GM12892 (cell line): ENCODE measurements at regions not wholly inside any gene's neighbourhood (a gene's known extent, or its start where the extent isn't known, plus 50 kb on each side); places are given as distances from the start of the nearest gene placed in this dataset.

Source experiments
- DNase-seq: peaks from one replicate; pipeline ENCODE4 v3.0.0; 2011; ENCODE audit not compliant: insufficient read length
- FAIRE-seq: peaks from 2 replicates; lab custom pipeline; 2011; peaks lifted over from hg19 to GRCh38; lab: Jason Lieb, UNC
- POLR2A ChIP-seq: IDR thresholded peaks from 2 replicates; pipeline ENCODE4 v1.6.1; 2011; ENCODE audit warnings: low read depth, low read length, control low read depth
- POLR2AphosphoS5 ChIP-seq: IDR thresholded peaks from 2 replicates; pipeline ENCODE4 v1.6.1; 2011; ENCODE audit warnings: low read depth, low read length, control low read depth
- TAF1 ChIP-seq: IDR thresholded peaks from 2 replicates; pipeline ENCODE4 v1.6.1; 2011; ENCODE audit warnings: low read depth, mild to moderate bottlenecking, control low read depth, low read length, borderline replicate concordance

DNA sequence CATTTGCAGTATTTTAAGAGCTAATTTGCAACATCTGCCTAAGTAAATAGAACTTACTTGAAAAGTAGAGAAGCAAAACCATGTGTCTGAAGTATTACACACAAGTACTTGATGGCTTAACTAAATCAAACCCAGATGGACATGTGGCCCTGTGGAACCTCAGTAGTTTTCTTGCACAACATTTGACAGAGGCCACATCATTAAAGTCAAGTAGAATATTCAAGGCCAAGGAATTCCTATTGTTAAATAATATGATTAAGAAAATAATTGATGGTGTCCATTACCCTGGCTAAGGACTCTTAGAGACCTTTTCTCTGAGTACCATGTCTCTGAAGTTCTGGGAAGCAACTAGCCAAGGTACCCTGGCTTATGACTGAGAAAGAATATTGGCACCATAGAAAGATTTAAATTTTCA, 135.4 kb upstream of the OTUD4 start:
- no peak for DNase-seq
- TF ChIP-seq POLR2A (no peak), TAF1 (no peak), POLR2AphosphoS5 (no peak)

DNA sequence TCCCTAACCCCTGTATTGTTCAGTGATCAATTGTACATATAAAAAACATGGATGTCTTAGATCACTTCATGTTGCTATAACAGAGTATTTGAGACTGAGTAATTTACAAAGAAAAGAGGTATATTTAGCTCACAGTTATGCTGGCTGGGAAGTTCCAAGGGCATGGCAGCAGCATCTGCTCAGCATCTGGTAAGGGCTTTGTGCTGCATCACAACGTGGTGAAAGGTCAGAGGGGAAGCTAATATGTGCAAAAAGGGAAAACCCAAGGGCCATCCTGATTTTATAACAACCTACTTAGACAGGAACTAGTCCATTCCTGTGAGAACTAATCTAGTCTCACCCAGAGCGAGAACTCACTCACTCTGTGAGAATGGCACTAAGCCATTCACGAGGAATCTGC, 128.2 kb upstream of the OTUD4 start:
- no peak for TF ChIP-seq POLR2A
- TF ChIP-seq TAF1: no peak
- no peak for TF ChIP-seq POLR2AphosphoS5
- DNase-seq: no peak
- FAIRE-seq: peak; percentile 72

More for the DNA sequence above, 135.4 kb upstream of the OTUD4 start:
- FAIRE-seq: no peak

DNA sequence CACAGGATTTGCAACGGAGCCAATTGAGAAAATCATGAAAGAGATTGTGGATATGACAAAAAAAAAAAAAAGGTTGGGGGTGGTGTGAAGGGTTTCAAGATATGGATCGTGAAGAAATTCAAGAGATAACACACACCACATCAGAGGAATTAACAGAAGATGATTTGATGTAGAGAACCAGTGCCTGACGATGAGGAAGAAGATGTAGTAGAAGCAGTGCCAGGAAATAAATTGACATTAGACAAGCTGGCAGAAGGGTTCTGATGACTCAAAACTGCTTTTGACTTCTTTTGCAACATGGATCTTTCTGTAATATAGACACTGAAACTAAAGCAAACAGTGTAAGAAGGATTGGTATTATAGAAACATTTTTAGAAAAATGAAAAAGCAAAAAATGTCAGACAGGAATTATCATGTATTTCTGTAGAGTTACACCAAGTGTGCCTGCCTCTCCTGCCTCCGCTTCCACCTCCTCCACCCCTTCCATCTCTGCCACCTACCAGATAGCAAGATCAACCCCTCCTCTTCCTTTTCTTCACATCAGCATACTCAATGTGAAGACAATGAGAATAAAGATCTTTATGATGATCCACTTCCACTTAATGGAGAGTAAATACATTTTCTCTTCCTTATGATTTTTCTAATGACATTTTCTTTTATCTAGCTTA, 127.5 kb upstream of the OTUD4 start:
- DNase-seq (no peak), FAIRE-seq (peak; percentile 5)
- TF ChIP-seq POLR2A (no peak), POLR2AphosphoS5 (no peak), TAF1 (no peak)

DNA sequence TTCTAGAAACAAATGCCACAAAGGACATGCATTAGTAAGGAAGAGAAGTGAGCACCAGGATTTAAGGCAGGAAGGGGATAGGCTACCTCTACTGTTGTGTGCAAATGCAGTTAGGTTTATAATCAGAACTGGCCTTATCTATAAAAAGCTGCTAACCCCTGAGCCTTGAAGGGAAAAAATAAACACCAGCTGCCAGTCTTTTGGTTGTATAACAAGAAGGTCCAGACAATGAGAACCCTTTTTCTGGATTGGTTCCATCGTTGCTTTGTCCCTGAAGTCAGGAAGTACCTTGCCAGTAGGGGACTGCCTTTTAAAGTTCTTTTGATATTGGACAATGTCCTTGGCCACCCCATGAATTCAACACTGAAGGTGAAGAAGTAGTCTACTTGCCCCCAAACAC, 126.7 kb upstream of the OTUD4 start:
- FAIRE-seq (peak; percentile 36), DNase-seq (no peak)
- no peak for TF ChIP-seq POLR2AphosphoS5
- TF ChIP-seq TAF1: no peak
- TF ChIP-seq POLR2A: no peak

DNA sequence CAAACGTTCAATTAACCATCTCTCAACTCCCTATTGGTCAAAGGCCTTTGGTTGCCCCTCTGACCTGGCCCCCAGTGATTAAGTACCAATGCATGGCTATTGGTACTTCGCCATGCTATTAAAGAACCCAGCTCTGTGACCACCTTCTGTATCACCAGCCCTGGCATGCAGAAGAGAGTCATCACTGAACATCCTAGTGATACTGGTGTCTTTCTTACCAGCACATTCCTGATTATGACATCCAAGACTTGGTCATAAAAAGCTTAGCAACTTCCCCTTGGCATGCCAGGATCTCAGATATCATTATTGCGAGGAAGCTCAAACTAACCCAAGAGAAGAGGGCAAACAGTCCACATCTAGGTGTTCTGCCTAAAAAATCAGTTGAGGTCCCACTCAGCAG, 122.3 kb upstream of the OTUD4 start:
- DNase-seq (no peak), FAIRE-seq (no peak)
- TF ChIP-seq POLR2A: no peak
- TF ChIP-seq POLR2AphosphoS5: no peak
- no peak for TF ChIP-seq TAF1

DNA sequence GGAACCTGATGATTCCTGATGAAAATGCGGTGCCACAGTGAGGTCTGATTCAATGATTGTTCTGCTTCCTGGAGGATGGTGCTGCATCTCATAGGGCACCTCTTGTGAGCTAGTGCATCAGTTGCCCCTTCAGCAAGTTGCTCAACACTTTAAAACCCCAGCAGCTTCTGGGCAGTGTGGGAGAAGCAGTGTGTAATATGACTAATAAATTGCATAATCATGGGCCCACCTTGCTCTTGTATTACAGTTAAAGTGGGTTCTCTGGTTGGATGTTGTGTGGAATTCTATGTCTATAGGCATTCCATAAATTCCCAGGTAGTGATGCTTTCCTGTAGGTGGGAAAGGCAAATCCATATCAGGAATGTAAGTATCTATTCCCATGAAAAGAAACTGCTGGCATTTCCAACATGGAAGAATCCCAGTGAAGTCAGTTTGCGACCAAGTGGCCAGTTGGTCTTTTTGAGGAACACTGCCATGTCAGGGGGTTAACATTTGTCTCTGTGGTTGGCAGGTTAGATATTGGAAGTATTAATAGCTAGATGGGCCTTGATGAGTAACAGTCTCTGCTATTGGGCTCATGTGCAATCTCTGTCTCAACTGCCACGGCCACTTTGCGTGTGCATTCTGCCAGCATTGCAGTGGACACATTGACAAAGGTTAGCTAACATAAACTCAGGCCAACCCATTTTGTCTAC, 121.1 kb upstream of the OTUD4 start:
- no peak for DNase-seq
- TF ChIP-seq POLR2AphosphoS5 (no peak), TAF1 (no peak), POLR2A (no peak)
- no peak for FAIRE-seq

DNA sequence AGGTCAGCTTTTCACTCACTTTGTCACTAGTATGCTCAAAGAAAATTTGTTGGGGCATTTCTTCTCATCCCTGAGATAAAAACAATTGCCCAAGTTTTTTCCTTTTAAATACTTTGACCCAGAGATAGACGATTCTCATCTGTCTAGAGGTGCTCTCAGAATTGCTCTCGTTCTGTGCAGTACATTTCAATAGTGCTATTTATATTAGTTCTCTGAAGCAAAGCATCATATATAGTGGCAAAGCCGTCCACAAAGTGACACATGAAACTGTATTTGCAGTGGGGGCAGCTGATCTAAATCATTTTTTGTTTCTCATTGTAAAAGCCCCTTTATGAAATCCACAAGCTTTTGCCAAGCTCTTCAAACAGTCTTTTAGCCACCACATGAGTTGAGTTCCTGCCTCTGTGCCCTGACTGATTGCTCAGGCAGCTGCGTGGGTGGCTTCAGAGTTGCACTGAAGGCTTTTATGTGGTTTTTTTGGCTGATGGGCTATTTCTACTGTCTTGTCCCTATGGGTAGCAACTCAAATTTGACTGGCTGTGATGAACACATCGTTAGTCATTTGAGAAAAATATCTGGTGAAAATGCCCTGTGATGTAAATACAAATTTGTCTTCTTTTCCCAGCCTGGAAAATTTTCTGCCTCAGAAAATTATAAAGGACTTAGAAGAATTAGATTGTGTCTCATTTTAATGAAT, 119.1 kb upstream of the OTUD4 start:
- TF ChIP-seq TAF1: no peak
- no peak for TF ChIP-seq POLR2A
- no peak for TF ChIP-seq POLR2AphosphoS5
- FAIRE-seq (peak; percentile 93), DNase-seq (no peak)

DNA sequence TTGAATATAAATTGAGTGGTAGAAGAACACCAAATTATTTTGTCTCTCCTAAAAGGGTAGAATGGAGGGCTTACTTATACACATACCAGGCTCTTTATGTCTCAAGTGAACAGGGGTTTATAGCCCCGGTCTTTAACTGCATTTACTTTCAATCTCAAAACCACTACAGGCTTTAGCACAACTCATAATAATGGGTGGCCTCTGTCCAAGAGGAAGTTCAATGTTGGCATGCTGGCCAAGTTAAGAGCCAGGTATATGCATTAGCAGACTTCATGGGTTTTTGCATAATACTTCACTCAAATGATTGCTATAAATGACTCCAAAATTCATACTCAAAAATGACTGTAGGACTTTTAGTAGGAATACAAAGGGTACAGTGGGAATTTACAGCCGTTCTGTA, 118.5 kb upstream of the OTUD4 start:
- FAIRE-seq: no peak

DNA sequence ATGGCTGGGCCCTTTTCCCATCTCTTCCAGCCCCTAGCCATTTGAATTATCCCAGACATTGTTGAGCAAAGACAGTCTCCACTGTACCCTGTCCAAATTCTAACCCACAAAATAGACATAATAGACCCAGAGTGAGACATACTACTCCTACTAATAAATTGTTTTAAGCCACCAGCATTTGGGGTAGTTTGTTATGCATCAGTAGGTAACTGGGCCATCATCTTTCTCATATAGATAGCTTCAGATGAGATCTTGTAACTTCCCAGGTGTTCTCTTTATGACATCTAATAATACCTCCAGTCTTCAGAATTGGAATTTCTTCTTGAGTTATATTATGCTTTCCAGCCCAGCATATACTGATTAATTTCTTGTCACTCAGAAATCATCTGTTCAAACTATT, 117.2 kb upstream of the OTUD4 start:
- TF ChIP-seq POLR2A (no peak), POLR2AphosphoS5 (no peak), TAF1 (no peak)
- FAIRE-seq (no peak), DNase-seq (no peak)

More for the DNA sequence above, 118.5 kb upstream of the OTUD4 start:
- TF ChIP-seq POLR2AphosphoS5 (no peak), POLR2A (no peak), TAF1 (no peak)
- DNase-seq: no peak

DNA sequence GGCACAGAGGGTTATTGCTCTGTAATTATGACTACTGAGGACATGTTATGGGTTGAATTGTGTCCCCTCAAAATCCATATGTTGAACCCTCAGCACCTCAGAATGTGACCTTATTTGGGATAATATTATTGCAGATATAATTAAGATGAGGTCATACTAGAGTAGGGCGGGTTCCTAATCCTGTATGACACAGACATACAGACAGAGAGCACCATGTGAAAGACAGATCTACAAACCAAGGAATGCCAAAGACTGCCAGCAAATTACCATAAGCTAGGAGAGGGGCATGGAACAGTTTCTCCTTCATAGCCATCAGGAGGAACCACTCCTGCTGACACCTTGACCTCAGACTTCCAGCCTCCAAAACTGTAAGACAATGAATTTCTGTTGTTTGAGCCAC, 115.2 kb upstream of the OTUD4 start:
- no peak for FAIRE-seq
- TF ChIP-seq POLR2A (no peak), TAF1 (no peak), POLR2AphosphoS5 (no peak)
- DNase-seq: no peak

DNA sequence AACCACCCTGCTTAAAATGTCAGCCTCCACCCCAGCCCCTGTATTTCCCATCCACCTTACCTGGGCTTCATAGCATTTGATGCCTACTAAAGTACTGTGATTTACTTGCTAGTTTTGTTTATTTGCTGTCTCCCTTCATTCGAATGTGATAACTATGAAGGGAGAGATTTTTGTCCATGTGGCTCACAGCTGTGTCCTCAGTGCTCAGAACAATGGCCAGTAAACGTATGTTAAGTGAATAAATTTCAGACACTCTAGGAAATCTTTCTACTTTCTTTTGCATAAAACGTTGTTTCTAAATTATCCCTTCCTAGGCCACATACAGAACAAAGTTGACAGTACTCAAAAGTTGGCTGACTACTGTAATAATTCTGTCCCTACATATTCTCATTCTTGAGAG, 114.7 kb upstream of the OTUD4 start:
- FAIRE-seq (no peak), DNase-seq (no peak)
- TF ChIP-seq TAF1 (no peak), POLR2A (no peak), POLR2AphosphoS5 (no peak)
